Germinal center (tissue), 1 donor: ENCODE measurements at regions not wholly inside any gene's neighbourhood (a gene's known extent, or its start where the extent isn't known, plus 50 kb on each side); places are given as distances from the start of the nearest gene placed in this dataset.

Source experiments
- DNase-seq: peaks from one replicate; pipeline ENCODE4 v3.0.0; 2012; ENCODE audit warnings: mixed read lengths, low spot score

DNA sequence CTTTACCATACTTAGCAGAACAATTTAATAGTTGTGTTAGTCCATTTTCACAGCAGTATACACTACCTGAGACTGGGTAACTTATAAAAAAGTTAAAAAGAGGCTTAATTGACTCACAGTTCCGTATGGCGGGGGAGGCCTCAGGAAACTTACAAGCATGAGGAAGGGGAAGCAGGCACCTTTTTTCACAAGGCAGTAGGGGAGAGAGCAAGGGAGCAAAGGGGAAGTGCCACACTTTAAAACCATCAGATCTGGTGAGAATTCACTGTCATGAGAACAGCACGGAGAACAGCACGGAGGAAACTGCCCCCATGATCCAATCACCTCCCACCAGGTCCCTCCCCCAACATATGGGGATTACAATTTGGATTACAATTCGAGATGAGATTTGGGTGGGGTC is 269.9 kb downstream of the MTRR start:
- DNase-seq: no peak

DNA sequence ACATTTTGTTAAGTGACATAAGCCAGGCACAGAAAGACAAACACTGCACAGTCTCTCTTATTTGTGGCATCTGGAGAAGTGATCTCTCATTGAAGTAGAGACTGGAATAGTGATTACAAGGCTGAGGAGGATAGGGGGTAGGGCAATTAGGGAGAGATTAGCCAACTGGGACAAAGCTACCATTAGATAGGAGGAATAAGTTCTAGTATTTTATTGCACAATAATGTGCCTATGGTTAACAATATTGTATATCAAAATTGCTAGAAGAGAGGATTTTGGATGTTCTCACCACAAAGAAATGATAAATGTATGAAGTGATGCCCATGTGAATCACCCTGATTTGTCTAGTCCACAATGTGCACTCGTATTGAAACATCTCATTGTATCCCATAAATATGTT is 281.8 kb downstream of the MTRR start:
- DNase-seq: no peak

DNA sequence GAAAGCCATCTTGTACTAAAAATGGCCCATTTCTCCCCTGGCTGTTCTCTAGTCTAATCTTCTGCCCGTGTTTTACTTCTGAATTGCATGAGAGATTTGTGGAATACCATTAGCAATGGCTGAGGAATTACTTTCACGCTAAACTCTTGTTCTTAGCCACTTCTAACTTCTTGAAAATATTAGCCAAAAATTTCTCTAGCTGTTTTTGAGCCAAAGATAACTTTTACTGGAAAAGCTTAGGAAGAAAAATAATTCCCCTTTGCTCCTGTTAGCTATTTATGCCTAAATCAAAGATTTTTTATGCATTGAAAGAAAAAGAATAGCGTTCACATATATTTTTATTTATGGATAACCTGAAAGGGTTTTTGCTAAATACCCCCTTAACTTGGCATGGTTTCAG is 287.8 kb downstream of the MTRR start:
- DNase-seq: no peak

DNA sequence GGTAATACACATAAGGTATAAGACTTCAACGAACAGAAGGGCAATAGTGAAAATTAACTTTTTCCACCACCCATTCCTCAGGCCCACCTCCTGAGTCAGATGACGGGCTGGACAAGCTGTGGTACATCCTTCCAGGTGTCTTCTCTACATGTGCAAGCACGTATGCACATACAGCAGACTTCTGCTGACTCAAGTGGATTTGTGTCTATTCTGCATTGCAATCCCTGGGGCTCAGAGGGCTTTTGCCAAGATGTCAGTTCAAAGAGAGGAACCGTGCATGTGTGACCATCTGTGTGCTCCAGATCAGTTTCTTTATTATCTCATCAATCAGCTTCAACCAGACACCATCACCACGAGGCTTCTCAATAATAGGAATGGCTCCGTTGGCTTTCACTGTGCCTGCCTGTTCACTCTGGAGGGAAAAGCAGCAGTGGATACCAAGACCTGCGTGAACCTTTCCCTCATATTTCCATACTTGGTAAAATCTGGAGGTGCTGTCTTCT is 288.4 kb downstream of the MTRR start:
- DNase-seq: no peak

DNA sequence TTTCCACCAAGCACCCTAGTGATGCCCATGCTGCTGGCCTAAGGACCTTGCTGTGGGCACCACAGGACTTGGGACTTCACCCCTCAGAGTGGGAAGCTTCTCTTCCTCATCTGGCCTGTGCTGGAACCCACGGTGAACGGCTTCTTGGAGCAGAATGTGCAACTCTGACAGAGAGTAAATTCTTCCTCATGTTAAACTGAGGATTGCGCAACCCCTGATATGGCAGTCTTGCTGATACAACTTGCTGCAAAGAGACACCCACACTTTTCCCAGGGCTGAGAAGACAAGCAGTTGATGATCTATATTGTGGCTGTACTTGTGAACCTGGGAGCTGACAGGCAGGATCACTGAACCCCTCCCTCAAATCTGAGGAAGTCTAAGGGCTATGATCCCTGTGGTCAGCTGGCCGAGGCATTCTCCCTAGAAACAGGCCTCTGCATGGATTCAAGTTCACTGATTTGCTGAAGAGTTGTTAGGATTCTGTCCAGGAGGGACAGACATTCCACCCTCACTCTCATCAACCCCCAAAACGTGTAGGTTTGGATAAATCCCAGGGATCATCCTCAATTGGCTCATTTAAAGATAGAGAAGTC is 307.2 kb downstream of the MTRR start:
- no peak for DNase-seq

DNA sequence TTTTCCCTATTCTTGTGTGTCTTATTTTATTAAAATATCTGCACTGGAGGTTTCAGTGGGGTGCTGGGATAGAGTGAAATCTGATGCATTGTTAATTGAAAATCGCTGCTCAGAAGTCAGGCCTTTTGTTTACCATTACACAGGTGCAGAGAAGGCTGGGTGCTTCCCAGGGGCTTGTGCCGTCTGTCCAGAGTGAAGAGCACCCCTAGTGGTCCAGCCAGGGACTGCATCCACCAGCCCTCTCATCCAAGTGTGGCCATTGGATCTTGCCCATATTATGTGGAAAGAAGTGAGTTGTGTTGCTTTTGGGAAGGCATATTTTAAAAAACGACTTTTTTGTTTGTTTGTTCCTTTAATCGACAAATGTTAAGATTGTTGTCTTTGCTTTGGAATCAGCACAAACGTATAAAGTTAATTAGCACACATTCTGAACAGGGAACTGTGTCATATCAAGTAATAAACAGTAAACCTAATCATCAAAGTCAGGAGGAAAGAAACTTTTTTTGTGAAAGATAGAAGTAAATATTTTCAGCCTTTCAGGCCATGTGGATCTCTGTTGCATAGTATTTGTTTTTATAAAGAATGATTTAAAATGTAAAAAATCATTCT is 315.6 kb downstream of the MTRR start:
- peak; percentile 63 for DNase-seq

DNA sequence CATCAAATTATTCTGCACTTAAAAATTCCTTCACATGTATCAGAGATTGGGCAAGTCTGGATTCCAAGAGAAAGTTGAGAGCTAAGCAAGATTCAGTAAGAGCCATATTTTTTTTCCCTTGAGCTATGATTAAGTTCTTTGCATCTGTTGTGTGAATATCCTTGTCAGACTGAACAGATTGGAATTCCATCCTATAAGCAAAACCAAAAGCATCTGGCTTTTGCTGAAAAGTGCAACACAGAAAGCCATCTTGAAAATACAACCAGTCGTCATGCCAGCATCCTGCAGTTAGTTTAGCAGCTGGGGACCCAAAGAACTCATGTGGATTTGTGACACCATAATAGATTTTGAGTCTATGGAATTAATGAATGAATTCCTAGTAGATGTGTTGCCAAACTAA is 316.9 kb downstream of the MTRR start:
- no peak for DNase-seq

DNA sequence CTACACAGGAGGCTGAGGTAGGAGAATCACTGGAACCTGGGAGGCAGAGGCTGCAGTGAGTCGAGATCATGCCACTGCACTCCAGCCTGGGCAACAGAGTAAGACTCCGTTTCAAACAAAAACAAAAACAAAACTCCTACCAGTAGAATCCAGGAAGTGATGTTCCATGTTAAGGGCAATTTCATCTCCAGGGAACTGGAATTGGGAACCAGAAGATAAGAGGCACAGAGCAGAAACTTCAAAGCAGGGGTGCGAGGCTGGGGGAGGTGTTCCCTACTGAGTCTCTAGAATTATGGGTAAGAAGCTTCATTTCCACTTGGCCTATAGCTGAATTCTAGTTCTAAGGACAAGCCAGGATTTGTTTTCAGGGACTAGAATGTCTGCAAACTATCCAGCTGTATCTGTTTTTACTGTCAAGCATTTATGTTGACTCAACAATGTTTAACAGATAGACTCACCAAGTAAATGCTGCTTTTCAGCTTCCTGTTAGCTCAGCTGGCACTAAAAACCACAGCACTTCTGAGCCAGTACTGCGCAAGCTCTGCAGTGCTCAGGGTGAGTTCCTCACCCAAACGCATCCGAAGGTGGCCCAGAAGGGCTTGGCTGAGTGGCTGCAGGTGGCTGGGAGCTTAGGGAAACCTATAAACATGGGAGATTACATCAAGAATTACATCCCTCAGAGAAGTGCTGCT is 320.1 kb downstream of the MTRR start:
- DNase-seq: no peak

DNA sequence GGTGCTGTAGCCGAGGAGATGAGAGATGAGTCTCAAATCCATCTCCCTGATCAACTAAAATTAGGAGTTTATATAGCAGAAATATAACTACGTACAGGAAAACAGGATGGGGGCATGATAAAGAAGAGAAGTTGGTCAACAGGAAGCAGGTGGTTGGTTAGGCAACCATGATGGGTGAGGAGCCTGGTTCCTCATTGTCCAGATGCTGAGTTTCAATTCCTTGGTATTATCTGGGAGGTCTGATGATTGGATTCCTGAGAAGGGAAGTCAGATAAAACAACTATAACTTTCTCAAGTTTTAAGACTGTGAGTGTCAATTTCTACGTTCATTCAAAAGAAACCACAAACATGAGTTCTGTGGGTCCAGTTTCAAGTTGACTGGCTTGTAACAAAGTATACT is 323.9 kb downstream of the MTRR start:
- DNase-seq: no peak

DNA sequence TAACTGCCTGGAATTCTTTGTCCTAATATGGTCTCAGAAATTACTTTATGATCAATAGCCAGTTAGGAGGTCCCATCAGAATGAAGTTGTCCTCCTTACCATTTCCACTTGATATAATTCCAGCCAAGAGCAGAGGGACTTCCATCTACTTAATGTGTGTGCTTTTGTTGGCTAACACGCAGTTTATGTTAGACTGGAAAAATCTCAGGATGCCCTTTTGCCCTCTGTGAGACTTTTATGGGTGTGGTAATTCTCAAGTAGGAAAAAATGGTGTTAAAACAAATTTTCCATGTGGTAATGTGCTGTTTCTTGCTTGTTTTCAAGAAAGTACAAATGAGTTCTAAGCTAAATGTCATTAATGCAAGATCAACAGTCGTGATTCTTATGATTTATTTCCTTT is 327.1 kb downstream of the MTRR start:
- no peak for DNase-seq

DNA sequence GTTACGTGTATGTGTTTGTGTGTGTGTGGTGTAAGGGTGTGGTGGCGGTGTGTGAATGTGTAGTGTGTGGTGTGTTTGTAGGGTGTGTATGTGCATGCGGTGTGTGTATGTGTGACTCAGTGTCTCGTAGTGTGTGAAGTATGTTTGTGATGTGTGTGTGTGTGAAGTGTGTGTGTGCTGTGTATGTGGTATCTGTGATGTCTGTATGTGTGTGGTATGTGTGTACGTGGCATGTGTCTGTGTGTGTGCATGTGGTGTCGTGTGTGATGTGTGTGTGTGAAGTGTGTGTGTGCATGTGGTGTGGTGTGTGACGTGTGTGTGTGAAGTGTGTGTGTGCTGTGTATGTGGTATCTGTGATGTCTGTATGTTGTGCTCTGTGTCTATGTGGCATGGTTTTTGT is 339.4 kb downstream of the MTRR start:
- DNase-seq: no peak

DNA sequence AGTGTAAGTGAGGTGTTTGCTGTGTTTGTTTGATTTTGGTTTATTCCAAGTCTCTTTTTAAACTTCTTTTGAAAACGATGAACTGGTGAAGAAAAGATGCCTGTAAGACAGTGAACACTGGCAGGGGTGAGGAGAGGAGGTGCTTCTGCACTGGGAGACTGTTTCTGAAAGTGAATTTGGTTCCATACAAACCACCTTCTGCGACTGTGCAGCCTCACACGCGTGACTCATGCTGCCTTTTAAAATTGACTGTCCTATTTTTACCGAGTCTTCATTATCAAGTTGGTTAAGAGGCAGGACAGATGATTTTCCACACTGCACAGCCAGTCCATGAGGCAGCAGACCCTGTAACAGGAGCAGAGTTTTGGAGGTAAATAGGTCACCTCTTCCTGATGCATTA is 340.6 kb downstream of the MTRR start:
- no peak for DNase-seq

DNA sequence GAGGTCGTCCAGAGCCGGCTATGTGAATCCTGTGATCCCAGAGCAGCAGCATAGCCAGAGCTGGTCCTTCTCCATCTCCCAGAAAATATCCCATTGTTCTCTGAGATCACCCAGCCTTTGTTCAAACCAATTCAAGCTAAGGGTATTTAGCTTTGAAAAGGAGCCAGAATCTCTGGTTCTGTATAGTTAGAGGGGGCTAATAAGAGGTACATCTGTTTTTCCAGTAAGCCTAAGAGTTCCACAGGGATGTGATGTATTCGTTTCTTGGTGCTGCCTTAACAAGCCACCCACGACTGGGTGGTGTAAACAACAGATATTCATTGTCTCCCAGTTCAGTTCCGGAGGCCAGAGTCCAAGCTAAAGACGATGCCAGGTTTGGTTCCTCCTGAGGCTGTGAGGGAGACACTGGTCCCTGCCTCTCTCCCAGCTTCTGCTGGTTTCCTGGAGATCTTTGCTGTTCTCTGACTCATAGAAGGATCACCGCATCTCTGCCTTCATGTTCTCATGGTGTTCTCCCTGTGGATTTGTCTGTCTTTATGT is 344.8 kb downstream of the MTRR start:
- DNase-seq: no peak

DNA sequence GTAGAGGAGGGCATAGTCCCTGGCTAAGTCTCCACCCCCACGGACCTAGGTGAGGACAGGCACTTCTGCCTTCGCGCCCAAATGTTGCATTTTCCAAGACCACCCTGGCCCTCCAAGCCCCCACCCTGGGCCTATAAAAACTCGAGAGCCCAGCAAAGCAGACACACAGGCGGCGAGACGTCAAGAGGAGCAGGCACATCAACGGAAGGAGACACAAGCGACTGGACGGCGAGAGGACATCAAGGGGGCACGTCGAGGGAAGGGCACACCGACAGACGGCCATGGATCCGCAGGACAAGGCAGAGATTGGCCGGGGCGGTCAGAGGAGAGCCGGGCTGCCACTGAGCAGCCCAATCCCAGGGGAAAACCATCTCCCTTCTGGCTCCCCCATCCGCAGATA is 348.0 kb downstream of the MTRR start:
- no peak for DNase-seq

DNA sequence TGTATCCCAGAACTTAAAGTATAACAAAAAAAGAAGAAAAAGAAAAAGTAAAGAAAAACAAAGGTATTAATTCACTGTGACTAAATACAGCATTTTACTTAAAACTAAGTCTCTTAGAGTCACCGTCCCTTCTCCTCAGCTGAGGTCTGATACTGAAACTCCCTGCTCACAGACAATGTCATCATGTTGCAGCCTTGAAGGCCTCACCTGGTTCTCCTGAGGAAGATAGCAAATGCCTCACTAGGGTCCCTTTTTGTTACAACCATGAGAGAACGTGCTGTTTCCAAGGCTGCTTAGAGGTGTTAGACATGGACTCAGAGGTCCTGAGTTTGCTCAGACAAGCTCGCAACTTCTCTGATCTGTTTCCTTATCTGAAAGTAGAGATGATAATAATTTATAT is 357.2 kb downstream of the MTRR start:
- DNase-seq: no peak

DNA sequence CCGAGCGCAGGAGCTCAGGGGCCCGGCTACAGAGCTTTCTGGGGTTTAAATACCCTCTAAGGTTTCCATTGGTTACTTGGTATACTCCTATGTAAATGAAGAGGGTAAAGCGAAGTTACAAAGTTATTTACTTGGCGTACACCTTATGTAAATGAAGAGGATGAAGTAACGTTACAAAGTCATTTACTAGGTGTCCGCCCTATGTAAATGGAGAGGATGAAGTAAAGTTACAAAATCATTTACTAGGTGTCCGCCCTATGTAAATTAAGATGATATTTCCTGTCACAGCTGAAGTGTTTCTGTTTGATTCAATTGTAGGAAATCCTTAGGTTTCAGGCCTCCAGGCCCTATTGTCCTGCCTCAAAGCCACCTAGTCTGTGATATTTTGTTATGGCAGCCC is 358.2 kb downstream of the MTRR start:
- no peak for DNase-seq

DNA sequence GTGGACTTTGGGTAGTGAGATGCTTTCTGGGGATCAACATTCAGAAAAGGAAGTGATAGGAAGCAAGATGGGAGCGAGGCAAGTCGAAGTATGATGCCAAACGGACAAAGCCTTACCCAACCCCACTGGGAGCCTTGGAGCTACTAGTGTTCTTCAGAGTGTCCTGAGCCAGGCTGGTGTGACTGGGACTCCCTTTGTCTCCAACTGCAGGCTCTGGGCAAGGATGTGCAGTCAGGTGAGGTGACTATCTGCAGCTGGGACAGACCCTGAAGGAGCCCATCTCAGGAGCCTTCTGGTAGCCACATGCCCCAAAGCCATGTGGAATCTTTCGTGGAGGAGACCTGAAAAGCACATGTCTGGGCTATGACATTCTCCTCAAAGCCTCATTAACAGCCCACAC is 360.6 kb downstream of the MTRR start:
- DNase-seq: no peak

DNA sequence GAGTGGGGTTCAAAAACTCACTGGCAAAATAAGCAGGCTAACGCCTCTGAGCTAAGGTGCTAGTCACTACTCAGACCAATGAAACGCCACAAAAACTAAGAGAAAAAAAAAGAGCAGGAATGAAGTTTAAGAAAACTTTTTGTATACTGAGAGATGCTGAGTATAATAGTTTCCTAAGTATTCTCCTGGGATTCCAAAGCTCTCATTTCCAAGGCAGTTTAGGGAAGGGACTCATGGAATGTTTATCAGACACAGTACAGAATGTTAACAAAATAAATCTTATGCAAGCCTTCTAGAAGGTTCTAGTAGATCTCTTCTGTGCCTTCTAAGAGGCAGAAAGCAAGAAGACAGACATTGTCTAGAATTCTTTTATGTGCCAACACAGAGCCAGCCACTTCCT is 361.9 kb downstream of the MTRR start:
- DNase-seq: no peak

DNA sequence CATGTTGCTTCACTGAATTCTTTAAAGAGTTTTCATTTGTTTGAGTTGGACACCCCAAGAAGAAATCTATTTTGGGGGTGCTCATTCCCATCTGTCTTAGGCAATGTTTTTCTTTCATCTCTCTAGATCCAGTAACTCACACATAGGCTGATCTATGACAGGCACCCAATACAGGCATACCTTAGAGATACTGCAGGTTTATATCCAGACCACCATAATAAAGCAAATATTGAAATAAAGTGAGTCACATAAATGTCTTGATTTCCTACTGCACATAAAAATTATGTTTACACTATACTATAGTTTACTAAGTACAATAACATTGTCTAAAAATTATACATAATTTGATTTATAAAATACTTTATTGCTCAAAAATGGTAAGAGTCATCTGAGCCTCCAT is 364.5 kb downstream of the MTRR start:
- no peak for DNase-seq

DNA sequence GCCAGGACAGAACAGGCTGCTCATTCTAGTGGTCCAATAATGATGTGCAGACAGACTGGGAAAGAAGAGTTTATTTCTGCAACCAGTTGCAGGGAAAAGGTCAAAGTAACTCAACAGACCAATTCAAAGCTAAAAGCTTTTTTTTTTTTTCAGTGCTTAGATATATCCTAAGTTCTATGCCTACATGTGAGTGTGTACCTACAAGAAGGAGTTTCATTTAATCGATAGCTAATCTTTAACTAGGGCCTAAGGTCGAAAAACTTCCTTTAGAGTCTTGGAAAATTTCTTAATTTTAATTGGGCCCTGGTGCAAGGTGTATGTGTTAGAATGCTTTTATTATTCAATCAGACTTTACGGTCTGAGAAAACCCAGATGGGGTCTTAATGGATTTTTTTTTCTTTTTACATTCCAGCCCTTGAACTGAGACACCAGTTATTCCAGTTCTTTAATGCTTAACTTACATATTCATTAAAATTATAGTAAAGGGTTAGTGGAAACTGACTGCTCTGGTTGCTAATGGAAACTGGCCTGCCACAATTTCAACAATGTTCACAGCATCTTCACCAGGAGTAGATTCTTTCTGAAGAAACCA is 365.3 kb downstream of the MTRR start:
- no peak for DNase-seq

DNA sequence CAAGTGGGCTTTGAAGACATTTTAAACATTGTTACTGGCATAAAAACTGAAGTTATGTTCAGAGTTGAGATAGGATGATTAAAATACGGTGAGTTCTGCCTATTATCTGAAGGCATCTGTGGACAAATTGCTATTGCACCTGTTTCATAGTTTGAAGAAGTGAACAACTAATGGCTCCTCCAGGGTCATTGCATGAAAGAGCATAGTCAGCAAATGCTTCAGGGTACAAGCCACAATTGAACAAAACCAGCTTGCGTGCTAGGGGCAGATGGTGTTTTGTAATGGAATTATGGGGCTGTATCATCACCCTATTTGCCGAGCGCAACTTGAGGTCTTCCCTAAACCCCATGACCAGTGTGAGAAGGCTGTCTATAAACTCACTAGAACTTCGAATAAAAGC is 369.1 kb downstream of the MTRR start:
- DNase-seq: no peak

DNA sequence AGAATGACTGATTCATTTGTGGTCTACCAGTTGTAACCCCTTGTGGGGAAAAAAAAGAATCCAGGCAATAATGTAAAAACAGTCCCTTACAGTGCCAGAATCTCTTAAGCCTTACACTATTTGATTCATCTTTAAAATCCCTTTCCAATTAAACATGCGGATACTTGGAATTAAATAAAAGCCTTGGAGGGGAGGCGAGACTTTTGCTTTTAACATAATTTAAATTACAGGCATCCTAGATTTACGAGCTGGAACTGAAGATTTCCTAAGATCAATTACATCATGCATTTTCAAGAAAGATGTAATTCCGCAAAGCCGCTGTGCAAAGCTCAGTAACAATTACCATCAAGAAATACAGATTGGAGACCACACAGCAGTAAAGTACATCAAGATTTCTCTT is 370.2 kb downstream of the MTRR start:
- DNase-seq: no peak

DNA sequence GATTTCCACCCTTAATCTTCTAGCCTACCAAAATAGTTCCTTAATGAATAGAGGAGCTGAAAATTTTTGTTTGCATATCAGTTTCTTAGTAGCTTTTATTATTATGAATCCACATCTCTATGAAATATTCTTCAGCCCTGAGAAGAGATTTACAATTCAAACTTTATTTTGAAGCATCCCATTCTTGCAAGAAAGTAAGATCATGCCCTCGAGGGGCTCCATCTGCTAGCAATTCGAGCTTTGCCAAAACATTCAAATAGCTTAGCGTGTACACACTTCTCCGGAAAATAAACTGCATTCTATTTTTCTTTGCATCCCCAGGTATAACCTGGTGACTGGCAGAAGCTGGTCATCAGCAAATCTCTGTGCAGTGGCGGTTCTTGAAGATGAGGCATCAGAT is 370.7 kb downstream of the MTRR start:
- no peak for DNase-seq
